A549 (cell line): ENCODE measurements at regions not wholly inside any gene's neighbourhood (a gene's known extent, or its start where the extent isn't known, plus 50 kb on each side); places are given as distances from the start of the nearest gene placed in this dataset.

Source experiments
- ATAC-seq, 2 experiments: fragments of 200-7000 bp in 1 of 2; fragments of >200 bp in 1 of 2; cut with Nextera tagmentation in 1 of 2; cut with Tn5 transposase in 1 of 2; 3 replicates each; pipeline versions ENCODE4 v1.8.0 to v1.9.1; 2018 to 2020; ENCODE audit warnings: mild to moderate bottlenecking in 1 of 2, moderate library complexity in 1 of 2
- CTCF ChIA-PET: fragments of 300-600 bp; sonication (Branson Sonifier 250); formaldehyde crosslinking; extraction: SDS; loops from one replicate; lab custom pipeline; 2021; ENCODE audit warnings: antibody characterized with exemption, inconsistent platforms; lab: Yijun Ruan, JAX
- POLR2A ChIA-PET: fragments of 350-600 bp; formaldehyde crosslinking; extraction: SDS; loops from one replicate; lab custom pipeline; 2021; ENCODE audit warnings: antibody characterized with exemption, inconsistent platforms; lab: Yijun Ruan, JAX
- DNase-seq, 2 experiments: peaks; one replicate each; pipeline versions ENCODE4 v3.0.0 to v3.0.0-alpha.2; 2011 to 2016; ENCODE audit warnings: low read depth in 1 of 2, low spot score in 1 of 2
- FAIRE-seq: peaks from 2 replicates; lab custom pipeline; 2011; peaks lifted over from hg19 to GRCh38; lab: Jason Lieb, UNC
- H3K27ac ChIP-seq, 2 experiments: fragments of >200 bp; sonication (Bioruptor Twin); formaldehyde crosslinking; 3 replicates each; pipeline ENCODE4 v1.5.1; 2016 to 2017
- H3K4me1 ChIP-seq: fragments of >200 bp; sonication (Bioruptor Twin); formaldehyde crosslinking; 3 replicates; pipeline ENCODE4 v1.6.1; 2016
- H3K4me2 ChIP-seq: fragments of >200 bp; sonication (Bioruptor Twin); formaldehyde crosslinking; 3 replicates; pipeline ENCODE4 v1.6.1; 2016
- H3K4me3 ChIP-seq: fragments of >200 bp; sonication (Bioruptor Twin); formaldehyde crosslinking; 3 replicates; pipeline ENCODE4 v1.5.1; 2016
- H3K9me3 ChIP-seq: fragments of >200 bp; sonication (Bioruptor Twin); formaldehyde crosslinking; 3 replicates; pipeline ENCODE4 v1.6.1; 2016
- BHLHE40 ChIP-seq: IDR thresholded peaks from 2 replicates; pipeline ENCODE4 v1.6.1; 2012; ENCODE audit warnings: low read depth, low read length, inconsistent platforms
- GATA3 ChIP-seq: IDR thresholded peaks from 2 replicates; pipeline ENCODE4 v1.6.1; 2012; ENCODE audit warnings: borderline replicate concordance
- HEYL ChIP-seq: fragments of 250-450 bp; sonication (Bioruptor Pico); IDR thresholded peaks from 2 replicates; pipeline ENCODE4 v1.8.0; 2021; ENCODE audit warnings: mild to moderate bottlenecking, moderate library complexity
- HOXB13 ChIP-seq: fragments of 250-450 bp; sonication (Bioruptor Pico); IDR thresholded peaks from 2 replicates; pipeline ENCODE4 v1.5.0; 2020; ENCODE audit warnings: low read depth, mild to moderate bottlenecking, moderate library complexity
- JUNB ChIP-seq: fragments of >200 bp; sonication (Bioruptor Twin); formaldehyde crosslinking; IDR thresholded peaks from 2 replicates; pipeline ENCODE4 v1.6.1; 2016
- MAFK ChIP-seq: fragments of 450-650 bp; IDR thresholded peaks from 2 replicates; pipeline ENCODE4 v1.6.1; 2014; ENCODE audit not compliant: partially characterized antibody
- MYC ChIP-seq: IDR thresholded peaks from 2 replicates; pipeline ENCODE4 v1.6.1; 2012; ENCODE audit warnings: mild to moderate bottlenecking, inconsistent platforms, low read length, improper control_type of control experiment, borderline replicate concordance
- NR3C1 ChIP-seq: fragments of >200 bp; sonication (Bioruptor Twin); formaldehyde crosslinking; IDR thresholded peaks from 3 replicates; pipeline ENCODE4 v1.6.1; 2017
- RARB ChIP-seq: fragments of 250-450 bp; sonication (Bioruptor Pico); IDR thresholded peaks from 2 replicates; pipeline ENCODE4 v1.8.0; 2021; ENCODE audit warnings: mild to moderate bottlenecking, moderate library complexity
- RCOR1 ChIP-seq: fragments of 150-350 bp; IDR thresholded peaks from 2 replicates; pipeline ENCODE4 v1.6.1; 2014; ENCODE audit warnings: antibody characterized with exemption, low read length, low read depth
- RNF2 ChIP-seq: fragments of 200-600 bp; sonication (generic); IDR thresholded peaks from 2 replicates; pipeline ENCODE4 v1.6.1; 2016; ENCODE audit warnings: low read depth, mild to moderate bottlenecking, antibody characterized with exemption, moderate library complexity, borderline replicate concordance
- SREBF2 ChIP-seq: fragments of 450-650 bp; IDR thresholded peaks from 2 replicates; pipeline ENCODE4 v1.6.1; 2014; ENCODE audit warnings: mild to moderate bottlenecking, moderate library complexity
- ZC3H11A ChIP-seq: fragments of 450-650 bp; IDR thresholded peaks from 2 replicates; pipeline ENCODE4 v1.6.1; 2014; ENCODE audit warnings: antibody characterized with exemption, mild to moderate bottlenecking
- ZNF302 ChIP-seq: fragments of 250-450 bp; sonication (Bioruptor Pico); IDR thresholded peaks from 2 replicates; pipeline ENCODE4 v1.9.0; 2021; ENCODE audit warnings: inconsistent platforms, mild to moderate bottlenecking, moderate library complexity
- WGBS: methylation state at CpG from one replicate; pipeline ENCODE4 v1.1.6; 2017; ENCODE audit errors: missing lambda C conversion rate; 5-methylcytosine and 5-hydroxymethylcytosine counted together
- TF ChIP-seq, protein P1 (sequence below): fragments of >200 bp; sonication (Bioruptor Twin); formaldehyde crosslinking; IDR thresholded peaks from 3 replicates; pipeline ENCODE4 v1.5.1; 2016
- TF ChIP-seq, protein P2 (sequence below): fragments of >200 bp; sonication (Bioruptor Twin); formaldehyde crosslinking; IDR thresholded peaks from 2 replicates; pipeline ENCODE4 v1.6.1; 2016
- TF ChIP-seq, protein P3 (sequence below): IDR thresholded peaks from 2 replicates; pipeline ENCODE4 v1.6.1; 2012
- TF ChIP-seq, protein P4 (sequence below): IDR thresholded peaks from 2 replicates; pipeline ENCODE4 v1.6.1; 2012
- TF ChIP-seq, protein P5 (sequence below): fragments of 450-650 bp; IDR thresholded peaks from 2 replicates; pipeline ENCODE4 v1.6.1; 2014; ENCODE audit warnings: antibody characterized with exemption
- TF ChIP-seq, protein P6 (sequence below): fragments of 200-600 bp; sonication (generic); IDR thresholded peaks from 2 replicates; pipeline ENCODE4 v1.6.1; 2016; ENCODE audit warnings: antibody characterized with exemption, mild to moderate bottlenecking, moderate library complexity

DNA sequence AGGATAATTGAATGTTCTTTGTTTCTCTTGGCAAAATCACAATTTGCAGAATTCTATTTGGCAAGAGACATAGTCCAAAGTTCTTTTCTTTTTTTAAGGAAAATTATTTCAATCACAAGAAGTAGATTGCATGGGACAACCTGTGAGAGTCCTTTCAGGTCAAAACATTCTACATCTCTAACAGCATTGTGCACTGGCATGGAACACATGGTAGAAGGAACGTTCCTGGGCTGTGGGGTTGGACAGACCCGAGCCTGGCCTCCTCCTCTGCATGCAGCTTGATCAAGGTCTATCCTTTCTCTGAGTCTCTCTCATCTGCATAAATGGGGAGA is 88.6 kb upstream of the CPSF6 start:
- no peaks in the 10 kb centered on the region for H3K4me1 ChIP-seq
- ATAC-seq (no peak), DNase-seq (no peak), FAIRE-seq (no peak)
- H3K9me3 ChIP-seq: no peaks in the 10 kb centered on the region
- ChIA-PET CTCF (interaction anchor here (1.2 kb wide), 1 partner anchor 14 kb away, joined by 4 read pairs; no protein-coding TSS in a partner anchor), POLR2A (no interaction called here)
- H3K4me3 ChIP-seq: no peak overlapping the region
- no peak overlapping the region for H3K27ac ChIP-seq
- no peak overlapping the region for H3K4me2 ChIP-seq
- TF ChIP-seq, protein P1, sequence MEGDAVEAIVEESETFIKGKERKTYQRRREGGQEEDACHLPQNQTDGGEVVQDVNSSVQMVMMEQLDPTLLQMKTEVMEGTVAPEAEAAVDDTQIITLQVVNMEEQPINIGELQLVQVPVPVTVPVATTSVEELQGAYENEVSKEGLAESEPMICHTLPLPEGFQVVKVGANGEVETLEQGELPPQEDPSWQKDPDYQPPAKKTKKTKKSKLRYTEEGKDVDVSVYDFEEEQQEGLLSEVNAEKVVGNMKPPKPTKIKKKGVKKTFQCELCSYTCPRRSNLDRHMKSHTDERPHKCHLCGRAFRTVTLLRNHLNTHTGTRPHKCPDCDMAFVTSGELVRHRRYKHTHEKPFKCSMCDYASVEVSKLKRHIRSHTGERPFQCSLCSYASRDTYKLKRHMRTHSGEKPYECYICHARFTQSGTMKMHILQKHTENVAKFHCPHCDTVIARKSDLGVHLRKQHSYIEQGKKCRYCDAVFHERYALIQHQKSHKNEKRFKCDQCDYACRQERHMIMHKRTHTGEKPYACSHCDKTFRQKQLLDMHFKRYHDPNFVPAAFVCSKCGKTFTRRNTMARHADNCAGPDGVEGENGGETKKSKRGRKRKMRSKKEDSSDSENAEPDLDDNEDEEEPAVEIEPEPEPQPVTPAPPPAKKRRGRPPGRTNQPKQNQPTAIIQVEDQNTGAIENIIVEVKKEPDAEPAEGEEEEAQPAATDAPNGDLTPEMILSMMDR: no peak
- TF ChIP-seq ZC3H11A: no peak
- no peak for TF ChIP-seq MAFK
- TF ChIP-seq, protein P2, sequence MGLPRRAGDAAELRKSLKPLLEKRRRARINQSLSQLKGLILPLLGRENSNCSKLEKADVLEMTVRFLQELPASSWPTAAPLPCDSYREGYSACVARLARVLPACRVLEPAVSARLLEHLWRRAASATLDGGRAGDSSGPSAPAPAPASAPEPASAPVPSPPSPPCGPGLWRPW: no peak
- no peak for TF ChIP-seq NR3C1
- TF ChIP-seq HEYL: no peak
- no peak for TF ChIP-seq GATA3
- TF ChIP-seq JUNB: no peak
- TF ChIP-seq RCOR1: no peak
- 41% methylated on average over 2 of the region's 2 CpGs for WGBS

DNA sequence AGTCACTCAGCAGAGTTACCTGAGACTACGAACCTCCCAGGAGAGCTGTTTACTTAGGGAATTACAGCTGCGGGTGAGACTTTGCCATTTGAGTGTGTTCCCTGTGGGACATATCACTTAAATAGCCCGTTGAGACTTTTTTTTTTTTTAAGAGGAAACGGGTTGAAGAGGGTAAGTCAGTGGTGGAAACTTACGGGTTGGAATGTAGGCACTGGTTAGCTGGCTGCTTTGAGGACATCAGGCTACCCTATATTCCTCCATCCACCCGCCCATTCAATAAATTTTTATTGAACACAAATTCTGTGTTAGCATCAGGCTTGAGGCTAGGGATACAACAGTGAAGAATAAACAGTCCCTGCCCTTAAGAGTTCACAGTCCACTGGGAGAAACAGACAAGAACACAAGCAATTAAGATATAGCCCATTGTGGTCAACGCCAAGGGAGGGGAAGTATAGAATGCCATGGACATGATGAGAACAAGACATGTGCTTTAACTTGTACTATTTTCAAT is 88.1 kb upstream of the CPSF6 start:
- 43% methylated on average over 7 of the region's 7 CpGs for WGBS
- Histone ChIP-seq H3K4me2 (no peak overlapping the region), H3K4me3 (no peak overlapping the region)
- FAIRE-seq: no peak
- TF ChIP-seq BHLHE40 (no peak), MYC (no peak), NR3C1 (no peak), ZNF302 (no peak)
- TF ChIP-seq, protein P3, sequence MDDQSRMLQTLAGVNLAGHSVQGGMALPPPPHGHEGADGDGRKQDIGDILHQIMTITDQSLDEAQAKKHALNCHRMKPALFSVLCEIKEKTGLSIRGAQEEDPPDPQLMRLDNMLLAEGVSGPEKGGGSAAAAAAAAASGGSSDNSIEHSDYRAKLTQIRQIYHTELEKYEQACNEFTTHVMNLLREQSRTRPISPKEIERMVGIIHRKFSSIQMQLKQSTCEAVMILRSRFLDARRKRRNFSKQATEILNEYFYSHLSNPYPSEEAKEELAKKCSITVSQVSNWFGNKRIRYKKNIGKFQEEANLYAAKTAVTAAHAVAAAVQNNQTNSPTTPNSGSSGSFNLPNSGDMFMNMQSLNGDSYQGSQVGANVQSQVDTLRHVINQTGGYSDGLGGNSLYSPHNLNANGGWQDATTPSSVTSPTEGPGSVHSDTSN: no peak
- TF ChIP-seq, protein P4, sequence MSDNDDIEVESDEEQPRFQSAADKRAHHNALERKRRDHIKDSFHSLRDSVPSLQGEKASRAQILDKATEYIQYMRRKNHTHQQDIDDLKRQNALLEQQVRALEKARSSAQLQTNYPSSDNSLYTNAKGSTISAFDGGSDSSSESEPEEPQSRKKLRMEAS: no peak
- TF ChIP-seq, all 56 proteins: peak for 0
- ATAC-seq (no peak), DNase-seq (no peak)
- CTCF ChIA-PET: interaction anchor here (1.2 kb wide), 1 partner anchor 13 kb away, joined by 4 read pairs; no protein-coding TSS in a partner anchor
- H3K9me3 ChIP-seq: no peaks in the 10 kb centered on the region
- POLR2A ChIA-PET: no interaction called here
- no peaks in the 10 kb centered on the region for H3K4me1 ChIP-seq
- H3K27ac ChIP-seq: no peak overlapping the region

DNA sequence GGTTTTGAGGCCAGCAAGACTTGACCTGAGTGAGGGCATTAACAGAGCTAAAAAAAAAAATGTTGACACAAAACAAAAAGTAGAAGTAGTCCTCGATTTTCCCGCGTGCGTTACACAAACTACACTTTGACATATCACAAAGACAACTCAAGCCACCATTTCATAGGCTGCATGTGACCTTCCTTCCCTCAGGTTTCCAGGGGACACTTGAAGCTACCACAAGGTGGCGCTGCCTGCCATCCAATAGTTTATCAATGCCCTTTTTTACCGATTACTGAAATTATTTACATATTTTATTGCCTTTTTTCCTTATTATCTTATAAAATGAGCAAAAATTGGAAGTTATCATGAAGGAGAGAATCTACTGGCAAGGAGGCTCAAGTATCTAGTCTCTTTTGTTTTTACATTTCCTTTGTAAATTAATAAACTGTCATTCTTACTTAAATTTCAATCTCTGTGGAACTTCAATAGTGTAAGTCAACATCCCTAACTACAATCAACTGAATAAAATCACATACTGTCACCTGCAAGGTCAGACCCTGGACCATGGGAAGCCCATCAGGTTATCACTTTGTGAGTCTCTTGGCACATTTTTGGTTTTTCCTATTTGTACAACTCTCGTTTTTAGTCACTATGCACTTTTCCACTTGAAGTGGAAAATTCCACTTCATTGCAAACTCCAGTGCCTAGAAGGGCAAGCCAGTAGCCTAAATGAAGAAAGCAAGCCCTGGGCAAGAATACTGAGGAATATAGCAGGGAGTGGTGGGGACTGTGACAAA is 84.6 kb upstream of the CPSF6 start:
- POLR2A ChIA-PET: no interaction called here
- DNase-seq (peak; percentile 62 to 74), ATAC-seq (peak; percentile 46 to 67; a peak in 3 of 6 replicates), FAIRE-seq (peak; percentile 46)
- CTCF ChIA-PET: interaction anchor here (0.5 to 6.2 kb wide), 12 partner anchors 8 to 532 kb away, joined by 3 to 85 read pairs (median 4); no protein-coding TSS in a partner anchor
- Histone ChIP-seq H3K4me2 (peak overlapping the region; percentile 28; the same call in 2 of the 3 replicates), H3K4me3 (no peak overlapping the region), H3K27ac (no peak overlapping the region), H3K4me1 (0 out of 3 replicates have a peak, but pooled peaks cover 3% of the 10 kb centered on the region), H3K9me3 (no peaks in the 10 kb centered on the region)
- WGBS: 11% methylated on average over 7 of the region's 7 CpGs
- TF ChIP-seq, protein P3: no peak
- TF ChIP-seq, protein P5, sequence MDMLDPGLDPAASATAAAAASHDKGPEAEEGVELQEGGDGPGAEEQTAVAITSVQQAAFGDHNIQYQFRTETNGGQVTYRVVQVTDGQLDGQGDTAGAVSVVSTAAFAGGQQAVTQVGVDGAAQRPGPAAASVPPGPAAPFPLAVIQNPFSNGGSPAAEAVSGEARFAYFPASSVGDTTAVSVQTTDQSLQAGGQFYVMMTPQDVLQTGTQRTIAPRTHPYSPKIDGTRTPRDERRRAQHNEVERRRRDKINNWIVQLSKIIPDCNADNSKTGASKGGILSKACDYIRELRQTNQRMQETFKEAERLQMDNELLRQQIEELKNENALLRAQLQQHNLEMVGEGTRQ: peak; percentile 75
- TF ChIP-seq HOXB13 (CRISPR knock-in tag) (no peak), SREBF2 (no peak), RNF2 (no peak), RARB (no peak), RCOR1 (no peak)
- TF ChIP-seq, protein P6, sequence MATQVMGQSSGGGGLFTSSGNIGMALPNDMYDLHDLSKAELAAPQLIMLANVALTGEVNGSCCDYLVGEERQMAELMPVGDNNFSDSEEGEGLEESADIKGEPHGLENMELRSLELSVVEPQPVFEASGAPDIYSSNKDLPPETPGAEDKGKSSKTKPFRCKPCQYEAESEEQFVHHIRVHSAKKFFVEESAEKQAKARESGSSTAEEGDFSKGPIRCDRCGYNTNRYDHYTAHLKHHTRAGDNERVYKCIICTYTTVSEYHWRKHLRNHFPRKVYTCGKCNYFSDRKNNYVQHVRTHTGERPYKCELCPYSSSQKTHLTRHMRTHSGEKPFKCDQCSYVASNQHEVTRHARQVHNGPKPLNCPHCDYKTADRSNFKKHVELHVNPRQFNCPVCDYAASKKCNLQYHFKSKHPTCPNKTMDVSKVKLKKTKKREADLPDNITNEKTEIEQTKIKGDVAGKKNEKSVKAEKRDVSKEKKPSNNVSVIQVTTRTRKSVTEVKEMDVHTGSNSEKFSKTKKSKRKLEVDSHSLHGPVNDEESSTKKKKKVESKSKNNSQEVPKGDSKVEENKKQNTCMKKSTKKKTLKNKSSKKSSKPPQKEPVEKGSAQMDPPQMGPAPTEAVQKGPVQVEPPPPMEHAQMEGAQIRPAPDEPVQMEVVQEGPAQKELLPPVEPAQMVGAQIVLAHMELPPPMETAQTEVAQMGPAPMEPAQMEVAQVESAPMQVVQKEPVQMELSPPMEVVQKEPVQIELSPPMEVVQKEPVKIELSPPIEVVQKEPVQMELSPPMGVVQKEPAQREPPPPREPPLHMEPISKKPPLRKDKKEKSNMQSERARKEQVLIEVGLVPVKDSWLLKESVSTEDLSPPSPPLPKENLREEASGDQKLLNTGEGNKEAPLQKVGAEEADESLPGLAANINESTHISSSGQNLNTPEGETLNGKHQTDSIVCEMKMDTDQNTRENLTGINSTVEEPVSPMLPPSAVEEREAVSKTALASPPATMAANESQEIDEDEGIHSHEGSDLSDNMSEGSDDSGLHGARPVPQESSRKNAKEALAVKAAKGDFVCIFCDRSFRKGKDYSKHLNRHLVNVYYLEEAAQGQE: no peak
- TF ChIP-seq, protein P1: peak; percentile 97
